Mesenchymal stem cell (in vitro differentiated cells and primary cell): ENCODE measurements at regions not wholly inside any gene's neighbourhood (a gene's known extent, or its start where the extent isn't known, plus 50 kb on each side); places are given as distances from the start of the nearest gene placed in this dataset.

Experiments
- DNase-seq: peaks from one replicate; pipeline ENCODE4 v3.0.0-alpha.2; 2013
- H2AFZ ChIP-seq: one replicate; pipeline ENCODE4 v1.6.1; 2013; ENCODE audit warnings: low read depth, mild to moderate bottlenecking, control low read depth, inconsistent platforms, low read length, moderate library complexity
- H2AK5ac ChIP-seq: 2 replicates; pipeline ENCODE4 v1.6.1; 2013; ENCODE audit warnings: low read length, moderate library complexity, mild to moderate bottlenecking, inconsistent platforms; ENCODE audit not compliant: severe bottlenecking
- H2BK120ac ChIP-seq: one replicate; pipeline ENCODE4 v1.6.1; 2013; ENCODE audit warnings: low read depth, mild to moderate bottlenecking, inconsistent platforms, low read length, moderate library complexity
- H2BK12ac ChIP-seq, 2 experiments: one replicate each; pipeline ENCODE4 v1.6.1; 2013; ENCODE audit warnings: inconsistent platforms in 2 of 2, low read length in 2 of 2, mild to moderate bottlenecking in 2 of 2, moderate library complexity in 2 of 2, control low read depth in 1 of 2
- H2BK15ac ChIP-seq: one replicate; pipeline ENCODE4 v1.6.1; 2013; ENCODE audit warnings: mild to moderate bottlenecking, low read depth, inconsistent platforms; ENCODE audit not compliant: poor library complexity, severe bottlenecking
- H2BK5ac ChIP-seq: 2 replicates; pipeline ENCODE4 v1.6.1; 2013; ENCODE audit warnings: low read depth, mild to moderate bottlenecking, low read length, control low read depth, inconsistent platforms; ENCODE audit not compliant: poor library complexity, severe bottlenecking
- H3K14ac ChIP-seq, 2 experiments: one replicate each; pipeline ENCODE4 v1.6.1; 2013; ENCODE audit warnings: inconsistent platforms in 2 of 2, low read length in 2 of 2, control low read depth in 1 of 2, mild to moderate bottlenecking in 1 of 2, moderate library complexity in 1 of 2
- H3K18ac ChIP-seq, 2 experiments: one replicate each; pipeline ENCODE4 v1.6.1; 2013; ENCODE audit warnings: inconsistent platforms in 2 of 2, low read length in 2 of 2, control low read depth in 1 of 2, low read depth in 1 of 2, mild to moderate bottlenecking in 1 of 2
- H3K23ac ChIP-seq, 2 experiments: one replicate each; pipeline ENCODE4 v1.6.1; 2013; ENCODE audit warnings: inconsistent platforms in 2 of 2, low read length in 2 of 2, mild to moderate bottlenecking in 2 of 2, moderate library complexity in 2 of 2, control low read depth in 1 of 2
- H3K27ac ChIP-seq: 2 replicates; pipeline ENCODE4 v1.5.1; 2013; ENCODE audit warnings: mild to moderate bottlenecking, moderate library complexity, low read length, control low read depth, inconsistent platforms; ENCODE audit not compliant: poor library complexity, severe bottlenecking
- H3K27me3 ChIP-seq, 2 experiments: 2 replicates each; pipeline versions ENCODE4 v1.6.1 to v1.7.0; 2013; ENCODE audit warnings: low read length in 2 of 2, mild to moderate bottlenecking in 2 of 2, moderate library complexity in 2 of 2, control low read depth in 1 of 2, inconsistent platforms in 1 of 2; ENCODE audit not compliant: control insufficient read depth in 1 of 2, insufficient read depth in 1 of 2
- H3K36me3 ChIP-seq, 2 experiments: 2 replicates each; pipeline versions ENCODE4 v1.6.1 to v1.7.0; 2013; ENCODE audit warnings: low read length in 2 of 2, control low read depth in 1 of 2, inconsistent platforms in 1 of 2, low read depth in 1 of 2, mild to moderate bottlenecking in 1 of 2; ENCODE audit not compliant: insufficient read depth in 2 of 2, control insufficient read depth in 1 of 2
- H3K4ac ChIP-seq, 2 experiments: one replicate each; pipeline ENCODE4 v1.6.1; 2013; ENCODE audit warnings: inconsistent platforms in 2 of 2, low read length in 2 of 2, mild to moderate bottlenecking in 2 of 2, moderate library complexity in 2 of 2, control low read depth in 1 of 2, low read depth in 1 of 2
- H3K4me1 ChIP-seq: 2 replicates; pipeline ENCODE4 v1.6.1; 2013; ENCODE audit warnings: low read depth, low read length, control low read depth; ENCODE audit not compliant: control insufficient read depth, insufficient read depth
- H3K4me2 ChIP-seq: 2 replicates; pipeline ENCODE4 v1.6.1; 2013; ENCODE audit warnings: low read length, mild to moderate bottlenecking, inconsistent platforms; ENCODE audit not compliant: poor library complexity, severe bottlenecking
- H3K4me3 ChIP-seq, 2 experiments: 2 replicates each; pipeline versions ENCODE4 v1.5.1 to v1.7.0; 2013; ENCODE audit warnings: low read length in 2 of 2, mild to moderate bottlenecking in 2 of 2, control low read depth in 1 of 2, low read depth in 1 of 2; ENCODE audit not compliant: insufficient read depth in 1 of 2
- H3K79me1 ChIP-seq: replicated peaks from 2 replicates; pipeline ENCODE4 v1.6.1; 2013; ENCODE audit warnings: mild to moderate bottlenecking, control low read depth, low read length, inconsistent platforms; ENCODE audit not compliant: poor library complexity, severe bottlenecking
- H3K9ac ChIP-seq: 2 replicates; pipeline ENCODE4 v1.7.0; 2013; ENCODE audit warnings: mild to moderate bottlenecking, low read length, moderate library complexity
- H3K9me3 ChIP-seq: 2 replicates; pipeline ENCODE4 v1.7.0; 2013; ENCODE audit warnings: mild to moderate bottlenecking, low read length; ENCODE audit not compliant: control insufficient read depth
- H4K8ac ChIP-seq: one replicate; pipeline ENCODE4 v1.6.1; 2013; ENCODE audit warnings: inconsistent platforms, mild to moderate bottlenecking, low read length, moderate library complexity
- H4K91ac ChIP-seq: one replicate; pipeline ENCODE4 v1.6.1; 2013; ENCODE audit warnings: mild to moderate bottlenecking, low read length, inconsistent platforms
- WGBS: methylation state at CpG from one replicate; pipeline ENCODE4 v1.1.7; 2013; ENCODE audit warnings: mixed read lengths; 5-methylcytosine and 5-hydroxymethylcytosine counted together

- H3K4me2 ChIP-seq = no peak overlapping the region
These were observed 413.5 kb downstream of the TXNL1 start for GRCh38 chr18:56224669-56225561.

GRCh38 chr18:56221195-56222065 lies 417.0 kb downstream of the TXNL1 start:
- 83% methylated on average over 3 of the region's 5 CpGs for WGBS
- no peak overlapping the region for H2BK5ac ChIP-seq

More at GRCh38 chr18:56224669-56225561, 413.5 kb downstream of the TXNL1 start:
- Histone ChIP-seq H3K79me1 (no peaks in the 10 kb centered on the region), H3K23ac (no peak overlapping the region), H4K8ac (no peak overlapping the region), H2AK5ac (no peak overlapping the region), H2BK15ac (no peak overlapping the region), H4K91ac (no peak overlapping the region), H3K4me1 (no peaks in the 10 kb centered on the region), H2AFZ (no peak overlapping the region), H3K27ac (no peak overlapping the region), H3K14ac (no peak overlapping the region), H3K9ac (no peak overlapping the region), H3K4me3 (no peak overlapping the region), H3K9me3 (no peaks in the 10 kb centered on the region), H3K36me3 (no peaks in the 10 kb centered on the region), H3K27me3 (no peaks in the 10 kb centered on the region), H2BK120ac (no peak overlapping the region), H2BK12ac (no peak overlapping the region), H3K18ac (no peak overlapping the region), H3K4ac (no peak overlapping the region), H2BK5ac (no peak overlapping the region)
- 83% methylated on average over 6 of the region's 8 CpGs for WGBS
- no peak for DNase-seq

GRCh38 chr18:56217406-56217805 lies 421.0 kb downstream of the TXNL1 start:
- no peak overlapping the region for H3K4me2 ChIP-seq
- no peak overlapping the region for H2BK5ac ChIP-seq
- no CpG with 5 or more reads among the region's 1 CpG for WGBS
- H3K27me3 ChIP-seq = no peaks in the 10 kb centered on the region
- no peak overlapping the region for H3K18ac ChIP-seq
- no peak overlapping the region for H3K27ac ChIP-seq
- H2BK15ac ChIP-seq = no peak overlapping the region
- no peak overlapping the region for H3K14ac ChIP-seq
- no peak overlapping the region for H3K23ac ChIP-seq
- no peaks in the 10 kb centered on the region for H3K36me3 ChIP-seq
- H2AK5ac ChIP-seq = no peak overlapping the region
- H3K4ac ChIP-seq = no peak overlapping the region
- no peak overlapping the region for H2BK12ac ChIP-seq
- no peaks in the 10 kb centered on the region for H3K79me1 ChIP-seq
- H3K9me3 ChIP-seq = peaks cover 7% of the 10 kb centered on the region
- H3K4me1 ChIP-seq = no peaks in the 10 kb centered on the region
- H3K4me3 ChIP-seq = no peak overlapping the region
- no peak overlapping the region for H2BK120ac ChIP-seq
- DNase-seq = no peak
- no peak overlapping the region for H4K8ac ChIP-seq
- no peak overlapping the region for H3K9ac ChIP-seq
- no peak overlapping the region for H4K91ac ChIP-seq
- H2AFZ ChIP-seq = no peak overlapping the region

More at GRCh38 chr18:56221195-56222065, 417.0 kb downstream of the TXNL1 start:
- DNase-seq = no peak
- no peak overlapping the region for H2AFZ ChIP-seq
- no peak overlapping the region for H3K23ac ChIP-seq
- no peak overlapping the region for H4K8ac ChIP-seq
- peaks cover 3% of the 10 kb centered on the region for H3K9me3 ChIP-seq
- H3K36me3 ChIP-seq = no peaks in the 10 kb centered on the region
- H3K79me1 ChIP-seq = no peaks in the 10 kb centered on the region
- no peak overlapping the region for H3K18ac ChIP-seq
- H2AK5ac ChIP-seq = no peak overlapping the region
- H3K4me3 ChIP-seq = no peak overlapping the region
- no peaks in the 10 kb centered on the region for H3K4me1 ChIP-seq
- no peak overlapping the region for H3K14ac ChIP-seq
- H3K4ac ChIP-seq = no peak overlapping the region
- H3K27ac ChIP-seq = no peak overlapping the region
- no peaks in the 10 kb centered on the region for H3K27me3 ChIP-seq
- no peak overlapping the region for H3K4me2 ChIP-seq
- H2BK12ac ChIP-seq = no peak overlapping the region
- H2BK15ac ChIP-seq = no peak overlapping the region
- no peak overlapping the region for H3K9ac ChIP-seq
- H4K91ac ChIP-seq = no peak overlapping the region
- H2BK120ac ChIP-seq = no peak overlapping the region

GRCh38 chr18:56214706-56215105 lies 423.7 kb downstream of the TXNL1 start:
- Histone ChIP-seq H2AFZ (no peak overlapping the region), H2BK120ac (no peak overlapping the region), H3K18ac (no peak overlapping the region), H2BK5ac (no peak overlapping the region), H3K14ac (no peak overlapping the region), H3K9me3 (peaks cover 7% of the 10 kb centered on the region), H3K36me3 (no peaks in the 10 kb centered on the region), H3K9ac (no peak overlapping the region), H2BK12ac (no peak overlapping the region), H3K23ac (no peak overlapping the region), H3K4me2 (no peak overlapping the region), H4K8ac (no peak overlapping the region), H3K4ac (no peak overlapping the region), H3K79me1 (no peaks in the 10 kb centered on the region), H3K4me3 (no peak overlapping the region), H4K91ac (no peak overlapping the region), H3K4me1 (no peaks in the 10 kb centered on the region), H2AK5ac (no peak overlapping the region), H3K27me3 (no peaks in the 10 kb centered on the region), H3K27ac (no peak overlapping the region), H2BK15ac (no peak overlapping the region)
- WGBS = 90% methylated on average over 1 of the region's 1 CpG
- no peak for DNase-seq
